Keratinocyte (primary cell): ENCODE measurements at regions not wholly inside any gene's neighbourhood (a gene's known extent, or its start where the extent isn't known, plus 50 kb on each side); places are given as distances from the start of the nearest gene placed in this dataset.
"Not testable (repeated sequence)": the region's sequence is repeated elsewhere in the genome, so short reads cannot be mapped to it uniquely, and the experiment has no call there.

Experiments used
- DNase-seq: peaks from one replicate; pipeline ENCODE4 v3.0.0-alpha.2; 2011; ENCODE audit warnings: low read depth, missing footprints, low spot score
- FAIRE-seq: peaks from 2 replicates; lab custom pipeline; 2011; peaks lifted over from hg19 to GRCh38; lab: Jason Lieb, UNC
- H2AFZ ChIP-seq: 2 replicates; pipeline ENCODE4 v1.6.0; 2012; ENCODE audit warnings: low read length, control low read depth, inconsistent platforms; ENCODE audit not compliant: control insufficient read depth
- H3K27ac ChIP-seq: 2 replicates; pipeline ENCODE4 v1.5.1; 2011; ENCODE audit warnings: low read length; ENCODE audit not compliant: control insufficient read depth, insufficient read depth
- H3K27me3 ChIP-seq: 3 replicates; pipeline ENCODE4 v1.6.0; 2011; ENCODE audit warnings: low read length; ENCODE audit not compliant: control insufficient read depth, insufficient read depth; ENCODE audit errors: extremely low read depth
- H3K36me3 ChIP-seq, 2 experiments: 2 replicates in 1 of 2; 3 replicates in 1 of 2; pipeline ENCODE4 v1.5.1; 2011; ENCODE audit warnings: low read length in 2 of 2, mild to moderate bottlenecking in 1 of 2; ENCODE audit not compliant: control insufficient read depth in 2 of 2, insufficient read depth in 2 of 2; ENCODE audit errors: extremely low read depth in 1 of 2
- H3K4me1 ChIP-seq: 3 replicates; pipeline ENCODE4 v1.5.1; 2011; ENCODE audit warnings: low read length; ENCODE audit not compliant: control insufficient read depth, insufficient read depth; ENCODE audit errors: extremely low read depth
- H3K4me2 ChIP-seq: 3 replicates; pipeline ENCODE4 v1.6.0; 2011; ENCODE audit warnings: low read depth, low read length; ENCODE audit not compliant: control insufficient read depth, insufficient read depth; ENCODE audit errors: extremely low read depth
- H3K4me3 ChIP-seq, 3 experiments: fragments of 200-600 bp in 1 of 3; sonication (generic) in 1 of 3; 2 replicates in 2 of 3; 3 replicates in 1 of 3; pipeline ENCODE4 v1.5.1; 2011 to 2016; ENCODE audit warnings: low read length in 3 of 3, mild to moderate bottlenecking in 3 of 3, control low read depth in 2 of 3, inconsistent platforms in 1 of 3, low read depth in 1 of 3, mixed read lengths in 1 of 3, mixed run types in 1 of 3, moderate library complexity in 1 of 3; ENCODE audit not compliant: control insufficient read depth in 2 of 3, insufficient read depth in 2 of 3; ENCODE audit errors: extremely low read depth in 1 of 3
- H3K79me2 ChIP-seq: 2 replicates; pipeline ENCODE4 v1.6.0; 2012; ENCODE audit warnings: low read length; ENCODE audit not compliant: control insufficient read depth, insufficient read depth
- H3K9ac ChIP-seq: 3 replicates; pipeline ENCODE4 v1.6.0; 2011; ENCODE audit warnings: low read length; ENCODE audit not compliant: control insufficient read depth, insufficient read depth; ENCODE audit errors: extremely low read depth
- H3K9me1 ChIP-seq: 3 replicates; pipeline ENCODE4 v1.6.0; 2011; ENCODE audit warnings: low read length; ENCODE audit not compliant: control insufficient read depth, insufficient read depth; ENCODE audit errors: extremely low read depth
- H3K9me3 ChIP-seq: 2 replicates; pipeline ENCODE4 v1.5.1; 2012; ENCODE audit warnings: low read depth, low read length; ENCODE audit not compliant: control insufficient read depth
- H4K20me1 ChIP-seq: 3 replicates; pipeline ENCODE4 v1.6.0; 2011; ENCODE audit warnings: low read length; ENCODE audit not compliant: control insufficient read depth, insufficient read depth; ENCODE audit errors: extremely low read depth
- CTCF ChIP-seq, 3 experiments: IDR thresholded peaks in 1 of 3; conservative IDR thresholded peaks in 1 of 3; optimal IDR thresholded peaks in 1 of 3; 2 replicates in 2 of 3; 3 replicates in 1 of 3; pipeline versions ENCODE3 to v1.5.1; 2011; ENCODE audit warnings: low read length in 3 of 3, mild to moderate bottlenecking in 3 of 3, moderate library complexity in 2 of 3, control low read depth in 1 of 3, inconsistent platforms in 1 of 3; ENCODE audit not compliant: insufficient read depth in 2 of 3; ENCODE audit errors: extremely low read depth in 1 of 3
- EZH2 ChIP-seq: IDR thresholded peaks from one replicate; pipeline ENCODE4 v1.6.1; 2012; ENCODE audit warnings: inconsistent platforms, mild to moderate bottlenecking, low read length, moderate library complexity
- dilution Hi-C: fragments of 300-500 bp; cut with MboI; formaldehyde crosslinking; loops from one replicate; pipeline ENCODE4 v1.7.0; 2020; ENCODE audit warnings: low sequenced_read_pairs; ENCODE audit not compliant: extremely low pct_ligation_motif_present

- Histone ChIP-seq H3K27ac (no peak overlapping the region), H3K4me3 (no peak overlapping the region), H2AFZ (peak overlapping the region; percentile 38), H3K36me3 (no peaks in the 10 kb centered on the region), H3K4me2 (no peak overlapping the region), H3K9me3 (no peaks in the 10 kb centered on the region), H4K20me1 (no peaks in the 10 kb centered on the region), H3K9ac (no peak overlapping the region), H3K4me1 (no peaks in the 10 kb centered on the region), H3K79me2 (no peaks in the 10 kb centered on the region), H3K27me3 (no peaks in the 10 kb centered on the region), H3K9me1 (no peaks in the 10 kb centered on the region)
- FAIRE-seq (peak; percentile 65), DNase-seq (no peak)
- TF ChIP-seq CTCF (optimal IDR thresholded peaks at IDR 0.05 in 1 of 3, IDR thresholded peaks at IDR 0.05 in 1 of 3, conservative IDR thresholded peaks at IDR 0.05 in 1 of 3; ENCODE audit: extremely low read depth in 1 of 3, insufficient read depth in 2 of 3, low read length in 3 of 3) (no peak), EZH2 (no peak)
- dilution Hi-C loops = no loop called here
These were observed 90.8 kb upstream of the USP25 start for GRCh38 chr21:15638856-15639549.

- H4K20me1 ChIP-seq, FAIRE-seq, H3K27ac ChIP-seq, H3K36me3 ChIP-seq, H3K4me3 ChIP-seq, H3K79me2 ChIP-seq, dilution Hi-C loops, H3K4me1 ChIP-seq, H3K4me2 ChIP-seq, H2AFZ ChIP-seq, H3K9me1 ChIP-seq, DNase-seq, H3K9me3 ChIP-seq, H3K9ac ChIP-seq, H3K27me3 ChIP-seq: not testable (repeated sequence)
These were observed 89.7 kb upstream of the USP25 start for GRCh38 chr21:15640113-15640512.

GRCh38 chr21:15644489-15644888 lies 85.3 kb upstream of the USP25 start:
- DNase-seq (no peak), FAIRE-seq (no peak)
- Histone ChIP-seq H3K27ac (no peak overlapping the region), H4K20me1 (no peaks in the 10 kb centered on the region), H3K36me3 (no peaks in the 10 kb centered on the region), H3K9ac (no peak overlapping the region), H3K9me1 (no peaks in the 10 kb centered on the region), H2AFZ (no peak overlapping the region), H3K79me2 (no peaks in the 10 kb centered on the region), H3K4me1 (no peaks in the 10 kb centered on the region), H3K4me3 (no peak overlapping the region), H3K9me3 (no peaks in the 10 kb centered on the region), H3K27me3 (no peaks in the 10 kb centered on the region), H3K4me2 (no peak overlapping the region)
- dilution Hi-C loops = no loop called here
- no peak for TF ChIP-seq EZH2
- no peak for TF ChIP-seq CTCF (optimal IDR thresholded peaks at IDR 0.05 in 1 of 3, IDR thresholded peaks at IDR 0.05 in 1 of 3, conservative IDR thresholded peaks at IDR 0.05 in 1 of 3; ENCODE audit: extremely low read depth in 1 of 3, insufficient read depth in 2 of 3, low read length in 3 of 3)
